ENCODE measurements at regions not wholly inside any gene's neighbourhood (a gene's known extent, or its start where the extent isn't known, plus 50 kb on each side); places are given as distances from the start of the nearest gene placed in this dataset.

DNA sequence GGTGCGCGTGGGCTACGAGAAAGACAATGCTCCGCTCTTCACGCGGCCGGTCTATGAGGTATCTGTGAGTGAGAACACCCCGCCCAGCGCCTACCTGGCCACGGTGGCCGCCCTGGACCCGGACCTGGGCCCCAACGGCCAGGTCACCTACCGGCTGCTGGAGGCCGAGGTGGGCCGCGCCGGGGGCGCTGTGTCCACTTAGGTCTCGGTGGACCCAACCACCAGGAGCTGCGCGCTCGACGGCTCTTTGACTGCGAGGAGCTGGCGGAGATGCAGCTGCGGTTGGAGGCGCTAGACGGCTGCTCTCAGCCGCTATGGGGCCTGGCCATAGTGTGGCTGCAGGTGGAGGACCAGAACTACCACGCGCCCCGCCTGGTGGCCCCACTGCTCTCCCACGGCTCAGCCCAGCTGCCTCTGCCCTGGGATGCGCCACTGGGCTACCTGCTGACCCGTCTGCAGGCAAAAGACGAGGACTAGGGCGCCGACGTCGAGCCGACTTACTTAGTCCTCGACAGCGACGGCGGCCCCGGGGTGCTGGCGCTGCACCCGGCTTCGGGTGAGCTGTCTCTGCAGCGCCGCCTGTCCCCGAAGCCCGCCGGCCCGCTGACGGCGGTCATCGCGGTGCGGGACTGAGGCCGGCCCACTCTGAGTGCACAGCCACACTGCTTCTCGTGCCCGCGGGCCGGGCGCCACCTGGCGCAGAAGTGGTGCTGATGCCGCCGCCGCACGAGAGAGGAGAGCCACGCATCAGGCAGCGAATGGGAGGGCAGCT, 173.0 kb downstream of the OLFM4 start:
- peaks cover 0 to 19% (median 7%) of the 10 kb centered on the region in 4 donors for H3K27me3 ChIP-seq
- H3K4me3 ChIP-seq, result no peak overlapping the region
- DNase-seq (peak in 1 of 2 donors; percentile 86), ATAC-seq (ENCODE audit: low FRiP score in 2 of 2) (peak in 1 of 2 donors; percentile 54)
- H3K4me1 ChIP-seq, result peaks cover 0 to 4% (median 0%) of the 10 kb centered on the region in 4 donors
- WGBS, 2 donors, result 19 to 46% methylated on average over 11 to 49 of the region's 74 CpGs
- H3K36me3 ChIP-seq, result no peaks in the 10 kb centered on the region
- H3K9me3 ChIP-seq, result no peaks in the 10 kb centered on the region
- TF ChIP-seq, protein P1, sequence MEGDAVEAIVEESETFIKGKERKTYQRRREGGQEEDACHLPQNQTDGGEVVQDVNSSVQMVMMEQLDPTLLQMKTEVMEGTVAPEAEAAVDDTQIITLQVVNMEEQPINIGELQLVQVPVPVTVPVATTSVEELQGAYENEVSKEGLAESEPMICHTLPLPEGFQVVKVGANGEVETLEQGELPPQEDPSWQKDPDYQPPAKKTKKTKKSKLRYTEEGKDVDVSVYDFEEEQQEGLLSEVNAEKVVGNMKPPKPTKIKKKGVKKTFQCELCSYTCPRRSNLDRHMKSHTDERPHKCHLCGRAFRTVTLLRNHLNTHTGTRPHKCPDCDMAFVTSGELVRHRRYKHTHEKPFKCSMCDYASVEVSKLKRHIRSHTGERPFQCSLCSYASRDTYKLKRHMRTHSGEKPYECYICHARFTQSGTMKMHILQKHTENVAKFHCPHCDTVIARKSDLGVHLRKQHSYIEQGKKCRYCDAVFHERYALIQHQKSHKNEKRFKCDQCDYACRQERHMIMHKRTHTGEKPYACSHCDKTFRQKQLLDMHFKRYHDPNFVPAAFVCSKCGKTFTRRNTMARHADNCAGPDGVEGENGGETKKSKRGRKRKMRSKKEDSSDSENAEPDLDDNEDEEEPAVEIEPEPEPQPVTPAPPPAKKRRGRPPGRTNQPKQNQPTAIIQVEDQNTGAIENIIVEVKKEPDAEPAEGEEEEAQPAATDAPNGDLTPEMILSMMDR (IDR thresholded peaks at IDR 0.05), result peak in 1 of 6 experiments; percentile 16
- no peak for TF ChIP-seq EP300 (IDR thresholded peaks at IDR 0.05)
- H3K27ac ChIP-seq, result no peak overlapping the region

DNA sequence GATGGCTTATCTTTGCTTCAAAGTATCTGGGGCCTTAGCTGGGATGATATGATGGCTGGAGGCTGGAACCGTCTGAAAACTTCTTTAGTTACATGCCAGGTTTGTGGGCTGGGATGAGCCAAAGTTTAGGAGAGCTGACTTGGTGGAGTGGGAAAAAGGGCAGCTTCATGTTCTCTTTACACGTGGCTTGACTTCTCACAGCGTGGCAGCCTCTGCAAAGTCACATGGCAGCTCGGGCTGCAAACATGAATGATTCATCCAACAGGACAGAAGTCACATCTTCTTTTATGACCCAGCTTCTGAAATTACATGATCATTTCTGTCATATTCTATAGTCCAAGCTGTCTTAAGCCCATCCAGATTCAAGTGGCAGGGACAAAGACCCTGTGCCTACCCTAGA, 176.0 kb downstream of the OLFM4 start:
- no peak for DNase-seq
- Histone ChIP-seq H3K9me3 (no peaks in the 10 kb centered on the region), H3K27ac (no peak overlapping the region), H3K4me1 (peaks cover 0 to 4% (median 0%) of the 10 kb centered on the region in 4 donors), H3K36me3 (no peaks in the 10 kb centered on the region), H3K27me3 (peaks cover 0 to 19% (median 7%) of the 10 kb centered on the region in 4 donors), H3K4me3 (no peak overlapping the region)
- TF ChIP-seq POLR2A (IDR thresholded peaks at IDR 0.05) (no peak), EP300 (IDR thresholded peaks at IDR 0.05) (no peak), POLR2AphosphoS5 (IDR thresholded peaks at IDR 0.05) (no peak)
- TF ChIP-seq, protein P1 (IDR thresholded peaks at IDR 0.05), result no peak
- ATAC-seq (ENCODE audit: low FRiP score in 2 of 2), result no peak
- 56 to 77% methylated on average over 4 of the region's 4 CpGs for WGBS, 2 donors

DNA sequence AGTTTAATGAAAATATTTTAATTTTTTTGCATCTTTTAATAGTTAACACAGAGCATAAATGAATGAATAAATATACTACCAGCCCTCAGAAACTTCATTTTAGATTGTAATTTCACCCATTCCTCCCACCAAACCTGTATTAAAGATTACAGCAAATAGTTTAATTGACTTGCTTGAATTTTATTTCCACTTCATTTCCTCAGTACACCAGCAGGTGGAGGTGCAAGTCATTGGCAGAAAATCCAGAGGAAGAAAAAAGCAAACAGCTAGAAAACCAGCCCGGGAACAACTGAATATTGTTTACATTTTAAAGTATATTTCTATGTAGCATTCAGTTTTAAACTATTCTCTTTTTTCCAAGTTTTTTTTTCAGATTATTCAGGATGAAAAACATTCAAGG, 177.8 kb downstream of the OLFM4 start:
- Histone ChIP-seq H3K4me3 (no peak overlapping the region), H3K27me3 (peaks cover 0 to 7% (median 4%) of the 10 kb centered on the region in 4 donors), H3K4me1 (no peaks in the 10 kb centered on the region), H3K36me3 (no peaks in the 10 kb centered on the region), H3K27ac (no peak overlapping the region), H3K9me3 (no peaks in the 10 kb centered on the region)
- DNase-seq (no peak), ATAC-seq (ENCODE audit: low FRiP score in 2 of 2) (no peak)
- 0 to 4% methylated on average over 1 of the region's 1 CpG for WGBS, 2 donors
- no peak for TF ChIP-seq POLR2A (IDR thresholded peaks at IDR 0.05)
- TF ChIP-seq, protein P1 (IDR thresholded peaks at IDR 0.05), result peak in 1 of 6 experiments; percentile 10

DNA sequence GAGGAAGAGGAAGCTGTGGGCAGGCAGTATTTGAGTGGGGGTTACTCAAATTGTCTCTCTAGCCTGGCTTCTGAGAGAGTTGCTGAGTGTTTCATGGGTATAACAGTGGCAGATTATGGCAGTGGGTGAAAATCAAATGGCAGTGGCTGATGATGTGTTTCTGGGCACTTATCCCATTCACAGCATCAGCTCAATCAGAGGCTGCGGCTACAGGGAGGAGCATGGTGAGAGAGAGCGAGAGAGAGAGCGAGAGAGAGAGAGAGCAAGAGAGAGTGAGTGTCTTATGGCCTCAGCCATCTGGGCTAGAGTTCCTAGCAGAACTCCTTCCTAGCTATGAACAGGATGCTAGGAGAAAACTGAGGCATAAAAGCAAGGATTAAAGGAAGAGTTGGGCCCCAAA, 178.9 kb downstream of the OLFM4 start:
- no peak for ATAC-seq (ENCODE audit: low FRiP score in 2 of 2)
- no peaks in the 10 kb centered on the region for H3K36me3 ChIP-seq
- H3K4me1 ChIP-seq, result no peaks in the 10 kb centered on the region
- no peak for TF ChIP-seq POLR2AphosphoS5 (IDR thresholded peaks at IDR 0.05)
- TF ChIP-seq POLR2A (IDR thresholded peaks at IDR 0.05), result no peak
- TF ChIP-seq EP300 (IDR thresholded peaks at IDR 0.05), result no peak
- TF ChIP-seq, protein P1 (IDR thresholded peaks at IDR 0.05), result no peak
- 67 to 78% methylated on average over 3 of the region's 3 CpGs for WGBS, 2 donors
- no peak overlapping the region for H3K27ac ChIP-seq
- no peaks in the 10 kb centered on the region for H3K27me3 ChIP-seq
- no peak overlapping the region for H3K4me3 ChIP-seq
- no peaks in the 10 kb centered on the region for H3K9me3 ChIP-seq
- DNase-seq, result no peak

DNA sequence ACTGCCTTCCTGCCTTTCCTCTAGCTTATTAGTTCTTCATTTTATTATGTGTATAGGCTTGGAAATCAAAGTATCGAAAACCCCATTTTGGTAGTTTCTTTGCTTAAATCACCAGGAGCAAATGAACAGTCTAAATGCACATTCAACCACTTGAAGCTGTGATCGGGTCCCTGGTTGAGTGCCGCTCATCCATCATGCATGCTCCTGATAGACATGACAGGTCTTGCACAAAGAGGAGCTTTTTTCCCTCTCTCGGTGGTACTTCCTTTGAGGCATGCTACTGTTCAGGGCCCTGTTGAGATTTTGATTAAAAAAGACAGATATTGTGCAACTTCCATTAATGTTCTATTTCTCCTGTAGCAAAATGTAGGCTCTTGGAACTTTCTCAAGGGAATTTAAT, 185.8 kb downstream of the OLFM4 start:
- H3K9me3 ChIP-seq, result no peaks in the 10 kb centered on the region
- no peaks in the 10 kb centered on the region for H3K27me3 ChIP-seq
- ATAC-seq (ENCODE audit: low FRiP score in 2 of 2) (no peak), DNase-seq (no peak)
- no peaks in the 10 kb centered on the region for H3K4me1 ChIP-seq
- no peak overlapping the region for H3K4me3 ChIP-seq
- no peaks in the 10 kb centered on the region for H3K36me3 ChIP-seq
- no peak overlapping the region for H3K27ac ChIP-seq
- 56 to 57% methylated on average over 4 of the region's 4 CpGs for WGBS, 2 donors
- TF ChIP-seq POLR2AphosphoS5 (IDR thresholded peaks at IDR 0.05) (no peak), EP300 (IDR thresholded peaks at IDR 0.05) (no peak), POLR2A (IDR thresholded peaks at IDR 0.05) (no peak)
- TF ChIP-seq, protein P1 (IDR thresholded peaks at IDR 0.05), result no peak

Data from upper lobe of left lung (tissue), 6 donors.